Prostate gland (tissue), 2 donors: ENCODE measurements at regions not wholly inside any gene's neighbourhood (a gene's known extent, or its start where the extent isn't known, plus 50 kb on each side); places are given as distances from the start of the nearest gene placed in this dataset.

ENCODE experiments used
- DNase-seq: peaks from one replicate; pipeline ENCODE4 v3.0.0-alpha.2; 2019; ENCODE audit warnings: low spot score
- H3K27ac ChIP-seq, 2 donors: fragments of 200-600 bp; sonication (generic); 2 replicates each; pipeline ENCODE4 v1.5.1; 2017 to 2019
- H3K27me3 ChIP-seq: fragments of 200-600 bp; sonication (generic); replicated peaks from 2 replicates; pipeline ENCODE4 v1.5.1; 2019; ENCODE audit not compliant: insufficient read depth
- H3K36me3 ChIP-seq, 2 donors: fragments of 200-600 bp; sonication (generic); 1 replicate in 1 of 2; 2 replicates in 1 of 2; pipeline versions ENCODE4 v1.5.1 to v1.8.1; 2017 to 2019
- H3K4me1 ChIP-seq: fragments of 200-600 bp; sonication (generic); replicated peaks from 2 replicates; pipeline ENCODE4 v1.5.1; 2019
- H3K4me3 ChIP-seq, 2 donors: fragments of 200-600 bp; sonication (generic); 2 replicates each; pipeline ENCODE4 v1.5.1; 2017 to 2019
- H3K9me3 ChIP-seq: fragments of 200-600 bp; sonication (generic); 2 replicates; pipeline ENCODE4 v1.5.1; 2017
- CTCF ChIP-seq, 4 experiments: fragments of 200-600 bp in 2 of 4; fragments of 450-650 bp in 2 of 4; sonication (generic) in 2 of 4; IDR thresholded peaks; 1 replicate in 3 of 4; 2 replicates in 1 of 4; pipeline ENCODE4 v1.5.1; 2016 to 2019; ENCODE audit warnings: antibody characterized with exemption in 4 of 4, mild to moderate bottlenecking in 2 of 4, moderate library complexity in 2 of 4
- POLR2A ChIP-seq: fragments of 450-650 bp; IDR thresholded peaks from one replicate; pipeline ENCODE4 v1.6.1; 2016; ENCODE audit warnings: antibody characterized with exemption, mild to moderate bottlenecking
- POLR2AphosphoS5 ChIP-seq: sonication (generic); formaldehyde crosslinking; IDR thresholded peaks from one replicate; pipeline ENCODE4 v1.6.1; 2017; ENCODE audit warnings: antibody characterized with exemption
- WGBS: methylation state at CpG from one replicate; pipeline ENCODE4 v1.1.5; 2018; 5-methylcytosine and 5-hydroxymethylcytosine counted together
- intact Hi-C: fragments of 100-400 bp; cut with DNase I; formaldehyde crosslinking; loops from one replicate; pipeline ENCODE4 v1.14.2; 2022

GRCh38 chr6:90967471-90967870 lies 380.6 kb upstream of the MAP3K7 start:
- DNase-seq: no peak
- no peaks in the 10 kb centered on the region for H3K36me3 ChIP-seq
- no peaks in the 10 kb centered on the region for H3K27me3 ChIP-seq
- WGBS: 93% methylated on average over 3 of the region's 3 CpGs
- H3K4me1 ChIP-seq: no peaks in the 10 kb centered on the region
- H3K27ac ChIP-seq: no peak overlapping the region
- H3K9me3 ChIP-seq: no peaks in the 10 kb centered on the region
- TF ChIP-seq POLR2A (no peak), CTCF (IDR thresholded peaks at IDR 0.05) (no peak)
- H3K4me3 ChIP-seq: no peak overlapping the region
- intact Hi-C loops: no loop called here

GRCh38 chr6:90960324-90960723 lies 373.5 kb upstream of the MAP3K7 start:
- DNase-seq: no peak
- intact Hi-C loops: no loop called here
- H3K4me1 ChIP-seq: no peaks in the 10 kb centered on the region
- TF ChIP-seq POLR2A (no peak), CTCF (IDR thresholded peaks at IDR 0.05) (no peak), POLR2AphosphoS5 (no peak)
- H3K9me3 ChIP-seq: no peaks in the 10 kb centered on the region
- WGBS: 92% methylated on average over 2 of the region's 2 CpGs
- H3K4me3 ChIP-seq: no peak overlapping the region
- H3K27me3 ChIP-seq: no peaks in the 10 kb centered on the region
- H3K27ac ChIP-seq: no peak overlapping the region
- H3K36me3 ChIP-seq: no peaks in the 10 kb centered on the region

- Histone ChIP-seq H3K27ac (no peak overlapping the region), H3K36me3 (no peaks in the 10 kb centered on the region), H3K9me3 (no peaks in the 10 kb centered on the region), H3K27me3 (no peaks in the 10 kb centered on the region), H3K4me3 (no peak overlapping the region), H3K4me1 (no peaks in the 10 kb centered on the region)
- no peak for TF ChIP-seq POLR2A
- TF ChIP-seq POLR2AphosphoS5: no peak
- no peak for TF ChIP-seq CTCF (IDR thresholded peaks at IDR 0.05)
- DNase-seq: no peak
- intact Hi-C loops: no loop called here
- WGBS: 62% methylated on average over 3 of the region's 3 CpGs
These were observed 368.4 kb upstream of the MAP3K7 start for GRCh38 chr6:90955246-90955645.

- Histone ChIP-seq H3K4me3 (no peak overlapping the region), H3K27ac (no peak overlapping the region), H3K27me3 (no peaks in the 10 kb centered on the region), H3K36me3 (no peaks in the 10 kb centered on the region), H3K4me1 (no peaks in the 10 kb centered on the region), H3K9me3 (no peaks in the 10 kb centered on the region)
- no peak for DNase-seq
- intact Hi-C loops: no loop called here
- TF ChIP-seq POLR2AphosphoS5 (no peak), CTCF (IDR thresholded peaks at IDR 0.05) (no peak), POLR2A (no peak)
These were observed 366.7 kb upstream of the MAP3K7 start for GRCh38 chr6:90953405-90954161.

- TF ChIP-seq CTCF (IDR thresholded peaks at IDR 0.05) (no peak), POLR2AphosphoS5 (no peak), POLR2A (no peak)
- 91% methylated on average over 2 of the region's 2 CpGs for WGBS
- no peaks in the 10 kb centered on the region for H3K9me3 ChIP-seq
- H3K27ac ChIP-seq: no peak overlapping the region
- H3K4me1 ChIP-seq: no peaks in the 10 kb centered on the region
- DNase-seq: no peak
- intact Hi-C loops: no loop called here
- H3K4me3 ChIP-seq: no peak overlapping the region
- H3K27me3 ChIP-seq: no peaks in the 10 kb centered on the region
- no peaks in the 10 kb centered on the region for H3K36me3 ChIP-seq
These were observed 365.3 kb upstream of the MAP3K7 start for GRCh38 chr6:90952176-90952575.
